H1 (cell line): ENCODE measurements at regions not wholly inside any gene's neighbourhood (a gene's known extent, or its start where the extent isn't known, plus 50 kb on each side); places are given as distances from the start of the nearest gene placed in this dataset.

Experiments
- POLR2A ChIP-seq, 2 experiments: IDR thresholded peaks; 1 replicate in 1 of 2; 2 replicates in 1 of 2; pipeline ENCODE4 v1.6.1; 2011; ENCODE audit warnings: low read depth in 2 of 2, low read length in 2 of 2, mild to moderate bottlenecking in 2 of 2; ENCODE audit errors: control extremely low read depth in 1 of 2
- POLR2AphosphoS5 ChIP-seq: IDR thresholded peaks from 2 replicates; pipeline ENCODE4 v1.6.1; 2011; ENCODE audit warnings: low read depth, low read length
- TCF12 ChIP-seq: IDR thresholded peaks from 2 replicates; pipeline ENCODE4 v1.6.1; 2011; ENCODE audit warnings: low read depth, mild to moderate bottlenecking, low read length
- TF ChIP-seq, protein P1 (sequence below), 3 experiments: IDR thresholded peaks; 1 replicate in 2 of 3; 2 replicates in 1 of 3; pipeline versions ENCODE4 v1.5.1 to v1.6.1; 2011; ENCODE audit warnings: low read length in 3 of 3, mild to moderate bottlenecking in 3 of 3, inconsistent platforms in 2 of 3, low read depth in 1 of 3, moderate library complexity in 1 of 3; ENCODE audit not compliant: insufficient read depth in 1 of 3; ENCODE audit errors: control extremely low read depth in 1 of 3

DNA sequence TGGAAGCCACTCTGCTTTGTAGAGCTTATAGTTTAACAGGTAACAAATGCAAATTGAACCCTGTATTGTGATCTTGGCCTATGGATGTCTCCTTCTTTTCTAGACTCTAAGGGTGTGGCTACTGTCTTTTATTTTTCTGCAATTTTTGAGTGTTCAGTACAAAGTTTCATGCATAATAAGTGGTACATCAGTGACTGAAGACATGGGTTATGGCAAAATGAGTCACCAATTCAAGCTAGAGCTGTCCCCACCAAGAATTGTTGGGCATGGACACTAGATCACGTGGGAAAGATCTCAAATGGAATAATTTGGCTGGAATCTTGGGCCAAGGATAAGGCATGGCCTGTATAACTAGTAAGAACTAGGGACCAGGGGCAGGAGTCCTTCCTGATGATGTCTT, 228.4 kb upstream of the N4BP1 start:
- TF ChIP-seq, protein P1, sequence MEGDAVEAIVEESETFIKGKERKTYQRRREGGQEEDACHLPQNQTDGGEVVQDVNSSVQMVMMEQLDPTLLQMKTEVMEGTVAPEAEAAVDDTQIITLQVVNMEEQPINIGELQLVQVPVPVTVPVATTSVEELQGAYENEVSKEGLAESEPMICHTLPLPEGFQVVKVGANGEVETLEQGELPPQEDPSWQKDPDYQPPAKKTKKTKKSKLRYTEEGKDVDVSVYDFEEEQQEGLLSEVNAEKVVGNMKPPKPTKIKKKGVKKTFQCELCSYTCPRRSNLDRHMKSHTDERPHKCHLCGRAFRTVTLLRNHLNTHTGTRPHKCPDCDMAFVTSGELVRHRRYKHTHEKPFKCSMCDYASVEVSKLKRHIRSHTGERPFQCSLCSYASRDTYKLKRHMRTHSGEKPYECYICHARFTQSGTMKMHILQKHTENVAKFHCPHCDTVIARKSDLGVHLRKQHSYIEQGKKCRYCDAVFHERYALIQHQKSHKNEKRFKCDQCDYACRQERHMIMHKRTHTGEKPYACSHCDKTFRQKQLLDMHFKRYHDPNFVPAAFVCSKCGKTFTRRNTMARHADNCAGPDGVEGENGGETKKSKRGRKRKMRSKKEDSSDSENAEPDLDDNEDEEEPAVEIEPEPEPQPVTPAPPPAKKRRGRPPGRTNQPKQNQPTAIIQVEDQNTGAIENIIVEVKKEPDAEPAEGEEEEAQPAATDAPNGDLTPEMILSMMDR (IDR thresholded peaks at IDR 0.05; ENCODE audit: control extremely low read depth in 1 of 3, insufficient read depth in 1 of 3, low read depth in 1 of 3, low read length in 3 of 3): no peak
- TF ChIP-seq TCF12: no peak
- TF ChIP-seq POLR2AphosphoS5: no peak
- TF ChIP-seq POLR2A (IDR thresholded peaks at IDR 0.05; ENCODE audit: control extremely low read depth in 1 of 2, low read depth in 2 of 2, low read length in 2 of 2): no peak
